GM21390 (cell line): ENCODE measurements at regions not wholly inside any gene's neighbourhood (a gene's known extent, or its start where the extent isn't known, plus 50 kb on each side); places are given as distances from the start of the nearest gene placed in this dataset.
"Not testable (repeated sequence)": the region's sequence is repeated elsewhere in the genome, so short reads cannot be mapped to it uniquely, and the experiment has no call there.

Experiments used
- ATAC-seq: cut with Tn5 transposase; IDR thresholded peaks from one replicate; pipeline ENCODE4 v1.9.1; 2021; ENCODE audit not compliant: unreplicated experiment

- no peak for ATAC-seq
Observed at GRCh38 chr1:68653882-68654281, 157.0 kb upstream of the DEPDC1 start.

GRCh38 chr1:68673771-68674170 lies 176.9 kb upstream of the DEPDC1 start:
- no peak for ATAC-seq

GRCh38 chr1:68675336-68675735 lies 178.5 kb upstream of the DEPDC1 start:
- no peak for ATAC-seq

- ATAC-seq = no peak
Observed at GRCh38 chr1:68677684-68678351, 180.9 kb upstream of the DEPDC1 start.

- ATAC-seq = no peak
Observed at GRCh38 chr1:68696221-68696620, 199.3 kb upstream of the DEPDC1 start.

- ATAC-seq = no peak
Observed at GRCh38 chr1:68703921-68704354, 207.1 kb upstream of the DEPDC1 start.

- peak; percentile 51 for ATAC-seq
Observed at GRCh38 chr1:68704800-68705443, 208.0 kb upstream of the DEPDC1 start.

GRCh38 chr1:68705466-68705865 lies 208.6 kb upstream of the DEPDC1 start:
- ATAC-seq = no peak

- ATAC-seq = peak; percentile 51
Observed at GRCh38 chr1:68706639-68707317, 209.9 kb upstream of the DEPDC1 start.

- no peak for ATAC-seq
Observed at GRCh38 chr1:68717330-68717729, 220.4 kb upstream of the DEPDC1 start.

- ATAC-seq = no peak
Observed at GRCh38 chr1:68720476-68720875, 223.6 kb upstream of the DEPDC1 start.

- no peak for ATAC-seq
Observed at GRCh38 chr1:68723791-68724190, 226.9 kb upstream of the DEPDC1 start.

GRCh38 chr1:68725001-68725752 lies 228.3 kb upstream of the DEPDC1 start:
- ATAC-seq = no peak

- ATAC-seq = not testable (repeated sequence)
Observed at GRCh38 chr1:68739486-68739885, 242.6 kb upstream of the DEPDC1 start.

- ATAC-seq = no peak
Observed at GRCh38 chr1:68745011-68745410, 248.1 kb upstream of the DEPDC1 start.

- ATAC-seq = no peak
Observed at GRCh38 chr1:68745451-68745850, 248.6 kb upstream of the DEPDC1 start.

GRCh38 chr1:68746378-68746777 lies 249.5 kb upstream of the DEPDC1 start:
- no peak for ATAC-seq

GRCh38 chr1:68751723-68752122 lies 254.8 kb upstream of the DEPDC1 start:
- no peak for ATAC-seq

GRCh38 chr1:68758666-68759209 lies 261.9 kb upstream of the DEPDC1 start:
- ATAC-seq = no peak

GRCh38 chr1:68767941-68768340 lies 271.1 kb upstream of the DEPDC1 start:
- no peak for ATAC-seq

GRCh38 chr1:68770817-68771216 lies 273.9 kb upstream of the DEPDC1 start:
- no peak for ATAC-seq
